Activated effector memory CD4-positive, alpha-beta T cell treated with anti-CD3 and anti-CD28 coated beads, Interleukin-2, amount 50 U/mL, for 16 hours (primary cell): ENCODE measurements at regions not wholly inside any gene's neighbourhood (a gene's known extent, or its start where the extent isn't known, plus 50 kb on each side); places are given as distances from the start of the nearest gene placed in this dataset.

Experiments
- DNase-seq: peaks from one replicate; pipeline ENCODE4 v3.0.0-alpha.2; 2020

DNA sequence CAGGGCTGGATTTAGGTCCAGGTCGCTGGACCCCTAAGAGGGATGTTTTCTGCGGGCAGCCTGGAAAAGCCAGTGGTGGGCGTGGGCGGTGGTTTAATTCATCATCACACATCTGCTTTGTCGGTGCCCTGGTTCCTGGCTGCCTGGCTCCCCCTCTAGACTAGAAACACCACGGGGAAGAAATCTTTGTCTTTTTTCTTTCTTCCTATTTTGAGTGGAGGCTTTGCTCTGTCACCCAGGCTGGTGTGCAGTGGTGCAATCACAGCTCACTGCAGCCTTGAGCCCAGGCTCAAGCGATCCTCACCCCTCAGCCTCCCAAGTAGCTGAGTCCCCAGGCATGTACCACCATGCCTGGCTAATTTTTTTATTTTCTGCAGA, 86.6 kb upstream of the LINC01488 start:
- DNase-seq, result no peak

DNA sequence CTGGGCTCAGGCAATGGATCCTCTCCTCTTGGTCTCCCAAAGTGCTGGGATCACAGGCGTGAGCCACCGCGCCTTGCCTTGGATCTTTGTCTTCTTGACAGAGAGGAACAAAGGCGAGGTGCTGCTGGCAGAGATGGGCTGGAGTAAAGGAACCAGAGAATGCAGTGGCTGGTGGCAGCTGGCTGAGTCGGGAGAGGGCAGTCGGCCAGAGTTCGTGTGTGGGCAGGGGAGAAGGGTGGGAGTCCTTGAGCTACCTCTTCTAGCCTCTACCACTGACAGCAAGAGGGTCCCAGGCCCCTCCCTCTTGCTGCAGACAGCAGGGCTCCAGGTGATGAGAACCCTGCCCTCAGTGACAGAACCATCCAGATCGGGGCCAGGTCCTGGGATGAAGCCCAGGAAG, 86.2 kb upstream of the LINC01488 start:
- DNase-seq, result no peak

DNA sequence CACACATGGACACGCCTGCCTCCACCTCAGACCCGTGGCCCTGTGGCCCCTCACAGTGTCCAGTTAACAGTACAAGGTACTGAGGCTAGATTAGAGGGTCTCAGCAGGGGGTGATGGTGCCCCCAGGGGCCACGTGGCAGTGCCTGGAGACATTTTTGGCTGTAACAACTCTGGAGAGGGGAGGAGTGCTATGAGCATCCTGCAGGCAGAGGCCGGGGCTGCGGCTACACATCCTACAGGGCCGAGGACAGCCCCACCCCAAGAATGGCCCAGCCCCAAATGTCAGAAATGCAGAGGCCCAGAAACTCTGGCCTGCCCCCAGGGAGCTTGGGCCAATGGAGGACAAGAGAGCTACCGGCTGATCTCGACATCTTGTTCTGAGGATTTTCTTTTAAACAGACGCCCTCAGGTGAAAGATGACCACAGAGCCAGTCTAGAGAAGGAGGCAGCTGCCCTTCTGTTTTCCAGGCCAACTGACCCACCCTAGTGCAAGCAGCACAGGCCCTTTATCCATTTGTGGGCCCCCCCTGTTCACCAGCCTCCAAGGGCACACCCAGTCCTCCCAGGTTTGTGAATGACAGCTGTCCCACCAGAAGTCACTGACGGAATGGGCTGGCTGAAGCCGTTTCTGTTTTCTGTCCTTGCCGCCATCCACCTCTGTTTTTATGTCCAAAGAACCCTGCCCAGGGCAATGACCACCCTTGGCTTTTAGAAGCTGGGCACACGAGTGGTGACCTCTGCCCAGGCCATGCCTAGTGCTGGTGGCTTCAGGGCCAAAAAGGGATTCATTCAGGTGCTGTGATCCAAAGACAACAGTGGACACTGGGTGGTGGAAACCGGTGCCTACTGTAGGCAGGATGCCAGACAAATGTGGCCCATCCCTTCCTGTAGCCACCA, 85.2 kb upstream of the LINC01488 start:
- DNase-seq, result no peak

DNA sequence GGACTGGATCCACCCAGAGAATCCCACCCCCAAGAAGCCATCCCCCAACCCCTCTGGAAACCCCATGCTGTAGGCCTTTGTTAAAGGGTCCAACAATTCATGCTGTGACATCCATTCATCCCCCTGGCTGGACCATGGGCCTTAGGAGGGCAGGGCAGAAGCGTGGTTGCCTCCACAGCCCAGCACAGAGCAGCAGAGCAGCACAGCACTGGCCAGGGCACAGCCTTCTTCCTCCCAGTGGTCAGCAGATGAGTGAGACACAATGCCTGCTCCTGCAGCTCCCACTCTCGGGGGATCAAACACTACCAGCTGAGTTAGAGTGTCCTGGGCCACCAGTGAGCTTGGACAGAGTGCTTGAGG, 84.5 kb upstream of the LINC01488 start:
- DNase-seq, result no peak

DNA sequence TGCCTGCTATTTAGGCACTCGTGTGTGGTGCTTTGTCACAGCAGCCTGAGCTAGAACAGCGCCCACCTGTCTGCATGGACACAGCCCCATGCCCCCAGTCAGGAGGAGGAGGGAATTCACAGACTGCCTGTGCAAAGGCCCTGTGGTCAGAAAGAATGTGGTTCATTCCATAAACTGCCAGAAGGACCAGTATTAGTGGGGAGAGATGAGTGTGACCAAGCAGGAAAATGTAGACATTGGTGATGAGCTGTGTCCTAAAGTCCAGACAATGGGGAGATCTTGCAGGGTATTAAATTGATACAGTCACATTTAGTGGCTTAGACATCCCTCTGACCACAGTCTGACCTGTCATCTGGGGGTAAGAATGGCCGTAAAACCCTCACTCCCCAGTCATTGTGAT, 83.7 kb upstream of the LINC01488 start:
- no peak for DNase-seq

DNA sequence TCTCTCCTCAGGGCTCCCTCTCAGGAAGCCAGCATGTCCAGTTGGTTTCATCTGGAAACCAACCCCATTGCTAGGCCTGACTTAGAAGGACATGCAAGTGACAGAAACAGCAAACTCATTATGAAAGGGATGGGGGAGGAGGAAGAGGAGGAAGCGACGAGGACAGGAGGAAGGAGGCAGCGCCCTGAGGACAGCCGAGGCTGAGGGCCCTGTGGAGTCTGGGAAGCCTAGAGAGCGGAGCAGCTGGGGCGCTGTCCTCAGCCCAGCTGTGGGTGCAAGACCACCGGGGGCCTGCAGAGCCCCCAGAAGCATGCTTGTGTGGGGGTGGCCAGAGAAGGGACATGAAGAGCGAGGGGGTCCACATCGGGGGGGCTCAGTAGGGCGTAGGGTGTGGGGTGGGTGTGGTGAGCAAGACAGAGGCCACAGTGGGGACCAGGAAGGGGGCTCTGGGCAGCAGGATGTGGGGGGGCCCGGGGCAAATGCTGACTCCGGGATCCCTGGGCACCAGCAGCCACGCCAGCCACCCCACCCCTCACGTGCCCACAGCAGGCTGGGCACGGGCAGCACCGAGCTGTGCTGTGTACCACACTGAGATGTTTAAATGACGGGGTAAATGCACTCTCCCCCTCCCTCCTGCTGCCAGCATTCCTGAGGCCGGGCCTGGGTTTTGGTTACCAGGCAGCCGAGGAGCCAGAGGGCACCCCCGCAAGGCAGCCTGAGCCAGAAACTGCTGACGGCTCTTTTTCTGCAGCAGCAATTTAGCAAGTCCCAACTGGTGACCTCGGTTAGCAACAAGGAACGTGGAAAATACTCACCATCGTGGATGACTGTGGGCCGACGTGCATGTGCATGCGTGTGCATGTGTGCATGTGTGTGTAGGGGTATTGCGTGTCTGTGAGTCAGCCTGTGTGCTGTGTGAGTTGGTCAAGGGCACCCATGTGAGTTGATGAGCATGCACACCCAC, 82.7 kb upstream of the LINC01488 start:
- no peak for DNase-seq

DNA sequence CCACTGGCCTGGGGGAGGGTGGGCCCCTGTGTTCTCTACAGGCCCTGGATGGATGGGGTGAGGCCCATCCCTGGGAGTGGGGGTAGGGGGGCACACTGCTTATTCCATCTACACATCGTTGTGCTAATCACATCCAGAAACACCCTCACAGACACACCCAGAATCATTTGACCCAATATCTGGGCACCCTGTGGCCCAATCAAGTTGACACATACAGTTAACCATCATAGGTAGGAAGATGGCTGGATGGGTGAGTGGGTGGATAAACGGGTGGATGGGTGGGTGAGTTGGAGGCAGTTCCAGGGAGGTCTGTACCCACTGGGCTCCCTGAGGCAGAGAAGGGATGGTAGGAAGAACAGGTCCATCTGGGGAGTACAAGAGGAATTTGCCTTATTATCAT, 81.3 kb upstream of the LINC01488 start:
- DNase-seq, result peak; percentile 22

DNA sequence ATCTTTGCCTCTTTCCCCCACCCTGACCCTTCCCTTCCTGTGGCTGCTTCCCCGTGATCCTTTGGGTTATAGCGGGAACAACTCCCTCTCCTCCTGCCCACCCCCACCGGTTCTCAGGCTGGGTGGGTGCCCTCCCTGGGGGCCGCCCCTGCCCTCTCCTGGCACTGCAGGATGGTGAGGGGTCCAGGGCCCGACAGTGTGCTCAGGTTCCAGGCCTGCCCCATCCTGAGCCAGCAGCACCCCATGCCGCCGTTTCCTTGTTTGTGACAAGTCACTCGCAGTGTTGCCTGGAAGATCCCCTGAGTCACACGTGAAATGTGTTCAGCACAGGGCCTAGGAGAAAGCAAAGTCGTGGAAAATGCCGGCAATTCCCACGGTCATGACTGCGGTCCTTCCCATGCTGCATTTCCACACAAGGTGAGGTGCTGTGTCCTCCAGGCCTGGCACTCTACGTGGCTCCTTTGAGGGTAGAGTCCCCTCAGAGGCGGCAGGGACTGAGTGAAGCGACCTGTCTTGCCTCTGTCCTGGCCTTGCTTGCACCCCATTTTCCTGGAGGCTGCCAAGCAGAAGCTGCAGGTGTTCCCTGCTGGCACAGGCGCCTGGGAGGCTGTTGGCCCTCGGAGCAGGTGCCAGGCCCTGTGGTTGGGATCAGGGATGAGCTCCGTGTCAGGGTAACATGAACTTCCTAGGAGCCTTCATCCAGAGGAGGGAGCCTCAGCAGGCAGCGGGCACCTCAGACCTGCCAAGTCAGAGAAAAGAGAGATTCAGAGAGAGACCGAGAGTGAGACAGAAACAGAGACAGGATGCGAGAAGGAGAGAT, 80.5 kb upstream of the LINC01488 start:
- peak; percentile 60 for DNase-seq

DNA sequence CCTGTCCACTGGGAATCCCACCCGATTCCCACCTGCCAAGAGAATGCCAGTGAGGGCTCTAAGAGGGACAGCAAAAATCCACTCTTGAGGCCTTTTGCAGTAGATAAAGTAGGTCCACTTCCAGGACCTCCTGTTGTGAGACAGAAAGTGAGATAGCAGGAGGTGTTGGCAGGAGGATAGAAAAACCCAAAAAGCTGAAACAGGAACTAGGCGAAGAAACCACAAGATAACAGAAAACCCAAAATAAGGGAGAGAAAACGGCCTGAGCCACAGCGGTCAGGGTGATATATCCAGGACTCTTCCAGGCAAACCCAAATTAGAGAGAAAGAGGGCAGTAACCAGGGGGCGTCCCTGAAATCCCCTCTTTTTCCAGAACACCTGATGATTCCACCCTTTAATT, 79.7 kb upstream of the LINC01488 start:
- peak; percentile 5 for DNase-seq

DNA sequence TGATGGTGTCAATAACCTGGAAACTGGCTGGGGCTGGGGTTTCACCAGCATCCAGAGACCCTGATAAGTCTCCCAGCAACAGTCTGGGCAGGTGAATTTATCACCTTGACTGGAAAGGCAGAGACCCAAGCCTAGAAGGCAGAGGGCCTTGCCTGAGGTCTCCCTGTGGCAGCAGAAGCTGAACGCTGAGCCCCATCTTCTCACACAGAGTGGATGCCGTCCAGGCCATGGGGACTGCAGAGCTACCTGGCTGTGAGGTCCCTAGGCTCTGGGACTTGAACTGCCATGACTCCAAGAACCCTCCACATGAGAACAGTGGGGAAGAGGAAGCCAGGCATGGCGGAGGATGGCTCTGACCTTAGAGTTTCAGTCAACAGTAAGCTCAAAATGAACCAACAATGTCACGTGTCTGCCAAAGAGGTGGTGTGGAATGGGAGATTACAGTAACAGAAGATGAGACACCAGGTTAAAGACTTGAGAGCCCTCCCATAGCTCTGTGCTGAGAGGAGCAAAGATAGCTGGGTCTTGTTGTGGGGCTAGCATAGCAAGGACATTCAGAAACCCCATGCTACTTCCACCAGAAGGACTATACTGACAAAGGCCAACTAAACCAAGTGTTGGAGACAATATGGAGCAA, 79.1 kb upstream of the LINC01488 start:
- DNase-seq, result peak; percentile 14

DNA sequence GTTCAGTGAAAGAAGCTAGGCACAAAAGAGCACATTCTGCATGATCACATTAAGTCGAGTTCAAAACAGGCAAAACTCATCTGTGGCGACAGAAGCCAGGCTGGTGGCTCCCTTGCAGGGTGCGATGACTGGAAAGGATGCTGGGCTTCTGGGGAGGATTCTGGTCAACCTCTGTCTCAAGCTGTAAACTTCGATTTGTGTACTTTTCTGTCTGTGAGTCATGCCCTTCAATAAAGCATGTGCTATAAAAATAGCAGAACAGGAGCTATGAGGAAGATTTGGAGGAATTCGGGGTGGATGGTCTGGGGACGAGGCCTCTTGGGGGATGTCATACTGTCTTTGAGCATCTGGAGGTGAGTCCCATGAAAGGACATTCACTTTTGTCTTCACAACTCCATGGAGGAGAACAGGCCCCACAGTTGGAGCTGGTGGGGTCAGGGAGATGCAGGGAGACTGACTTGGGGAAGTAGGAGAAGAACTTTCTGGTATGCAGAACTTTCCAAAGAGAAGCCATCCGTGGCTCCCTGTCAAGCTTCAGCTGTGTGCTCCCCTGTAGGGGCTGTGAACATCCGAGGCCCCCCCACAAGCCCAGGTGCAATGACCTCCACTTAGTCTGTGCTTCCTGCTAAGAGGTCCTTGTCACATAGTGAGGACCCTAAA, 77.8 kb upstream of the LINC01488 start:
- no peak for DNase-seq

DNA sequence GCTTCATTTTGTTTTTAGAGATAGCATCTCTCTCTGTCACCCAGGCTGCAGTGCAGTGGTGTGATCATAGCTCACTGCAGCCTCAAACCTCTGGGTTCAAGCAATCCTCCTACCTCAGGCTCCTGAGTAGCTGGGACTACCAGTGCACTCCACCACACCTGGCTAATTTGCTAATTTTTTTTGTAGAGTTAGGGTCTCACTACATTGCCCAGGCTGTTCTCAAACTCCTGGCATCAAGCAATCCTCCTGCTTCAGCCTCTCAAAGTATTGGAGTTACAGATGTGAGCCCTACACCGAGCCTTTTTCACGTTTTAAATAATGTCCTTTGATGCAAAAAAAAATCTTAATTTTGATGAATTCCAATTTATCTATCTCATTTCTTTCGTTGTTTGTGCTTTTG, 75.4 kb upstream of the LINC01488 start:
- no peak for DNase-seq

DNA sequence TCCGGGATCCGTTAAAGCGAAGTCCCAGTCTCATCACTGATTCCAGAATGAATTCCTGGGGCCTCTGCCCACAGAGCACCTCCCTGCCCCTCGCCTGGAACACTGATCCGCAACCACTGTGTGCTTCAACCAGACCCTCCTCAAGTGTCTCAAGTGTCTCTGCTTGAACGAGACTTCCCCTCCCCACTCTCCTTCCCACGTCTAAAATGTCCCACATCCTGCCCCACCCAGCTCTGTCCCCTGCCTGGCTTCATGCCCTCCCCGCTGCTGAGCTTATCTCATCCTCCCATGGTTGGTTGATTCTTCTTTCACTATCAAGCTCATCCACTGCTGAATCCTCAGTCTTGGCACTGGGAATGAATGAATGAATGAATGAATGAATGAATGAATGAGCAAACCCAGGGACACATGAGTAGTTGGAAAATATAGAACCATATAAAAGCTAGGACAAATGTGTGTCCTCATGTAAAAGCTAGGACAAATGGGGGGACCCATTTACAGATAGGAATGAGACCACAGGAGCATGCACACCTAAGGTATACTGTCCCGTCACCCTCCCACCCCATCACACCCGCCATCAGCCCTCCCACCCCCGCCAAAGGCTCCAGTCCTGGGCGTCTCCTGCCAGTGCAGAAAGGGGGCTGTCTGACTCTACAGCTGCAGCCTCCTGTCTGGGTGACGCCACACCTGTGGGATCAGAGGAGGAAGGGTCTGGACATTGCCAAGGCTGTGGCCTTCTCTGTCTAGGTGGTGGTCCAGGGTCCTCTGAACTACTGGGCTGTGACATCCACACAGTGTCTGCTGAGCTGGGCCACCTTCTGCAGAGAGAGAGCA, 71.4 kb upstream of the LINC01488 start:
- DNase-seq, result no peak

DNA sequence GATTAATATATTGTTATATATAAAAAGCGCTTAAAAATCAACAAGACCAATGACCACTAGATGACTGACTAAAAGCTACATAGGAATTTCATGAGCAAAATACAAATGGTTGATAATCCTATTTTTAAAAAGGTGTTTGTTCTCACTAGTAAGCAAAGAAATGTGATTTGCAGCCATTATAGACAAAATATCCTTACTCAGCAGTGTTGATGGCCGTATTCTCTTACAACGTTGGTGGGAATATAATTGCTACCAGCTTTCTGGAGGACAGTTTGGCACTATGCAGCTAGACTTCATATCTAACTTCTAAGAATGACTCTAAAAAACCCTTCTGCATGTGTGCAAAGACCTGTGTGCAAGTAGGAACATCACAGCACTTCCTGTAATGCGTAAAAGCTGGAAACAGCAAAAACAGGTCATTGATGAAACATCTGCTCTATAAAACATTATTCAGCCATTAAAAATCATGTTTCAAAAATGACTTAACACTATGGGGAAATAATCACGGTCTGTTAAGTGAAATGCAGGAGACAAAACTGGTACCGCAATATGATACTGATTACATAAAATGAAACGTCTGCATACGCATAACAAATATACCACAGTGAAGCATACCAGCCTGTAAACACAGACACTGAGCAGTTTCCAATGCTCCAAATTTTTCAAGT, 70.1 kb upstream of the LINC01488 start:
- no peak for DNase-seq

DNA sequence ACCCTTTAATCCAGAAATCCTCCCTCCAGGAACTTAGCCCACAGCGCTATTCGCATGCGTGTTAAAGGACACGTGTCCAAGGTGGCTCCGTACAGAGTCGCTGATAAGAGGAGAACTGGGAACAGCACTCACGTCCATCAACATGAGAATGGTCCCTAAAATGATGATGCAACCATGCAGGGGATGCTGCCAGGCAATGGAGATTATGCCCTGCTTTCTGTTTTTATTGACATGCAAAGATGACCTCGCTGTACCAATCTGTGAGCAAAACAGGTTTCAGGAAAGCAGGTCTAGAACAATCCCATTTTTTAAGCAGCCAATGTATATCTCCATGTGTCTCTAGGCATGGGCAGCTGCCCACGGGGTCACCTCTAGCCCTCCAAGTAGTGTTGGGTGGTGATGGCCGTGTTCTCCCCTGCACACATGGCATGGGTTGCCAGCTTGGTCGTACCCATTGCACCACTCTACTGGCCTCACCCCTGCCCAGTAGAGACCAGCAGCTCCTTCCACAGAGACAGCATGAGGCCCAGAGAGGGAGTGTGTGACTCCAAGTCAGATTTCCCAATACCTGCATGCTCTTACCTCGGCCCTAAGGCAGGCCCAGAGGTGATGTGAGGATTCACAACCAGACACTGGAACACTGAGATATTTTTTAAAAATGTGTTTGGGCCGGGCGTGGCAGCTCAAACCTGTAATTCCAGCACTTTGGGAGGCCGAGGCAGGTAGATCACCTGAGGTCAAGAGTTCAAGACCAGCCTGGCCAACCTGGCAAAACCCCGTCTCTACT, 68.3 kb upstream of the LINC01488 start:
- DNase-seq, result no peak

DNA sequence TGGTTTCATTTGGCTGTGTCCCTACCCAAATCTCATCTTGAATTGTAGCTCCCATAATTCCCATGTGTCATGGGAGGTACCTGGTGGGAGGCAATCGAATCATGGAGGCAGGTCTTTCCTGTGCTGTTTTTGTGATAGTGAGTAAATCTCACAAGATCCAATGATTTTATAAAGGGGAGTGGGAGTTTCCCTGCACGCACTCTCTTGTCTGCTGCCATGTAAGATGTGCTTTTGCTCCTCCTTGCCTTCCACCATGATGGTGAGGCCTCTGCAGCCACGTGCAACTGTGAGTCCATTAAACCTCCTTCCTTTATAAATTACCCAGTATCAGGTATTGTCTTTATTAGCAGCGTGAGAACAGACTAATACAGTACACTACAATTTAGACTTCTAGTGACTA, 67.5 kb upstream of the LINC01488 start:
- DNase-seq, result no peak

DNA sequence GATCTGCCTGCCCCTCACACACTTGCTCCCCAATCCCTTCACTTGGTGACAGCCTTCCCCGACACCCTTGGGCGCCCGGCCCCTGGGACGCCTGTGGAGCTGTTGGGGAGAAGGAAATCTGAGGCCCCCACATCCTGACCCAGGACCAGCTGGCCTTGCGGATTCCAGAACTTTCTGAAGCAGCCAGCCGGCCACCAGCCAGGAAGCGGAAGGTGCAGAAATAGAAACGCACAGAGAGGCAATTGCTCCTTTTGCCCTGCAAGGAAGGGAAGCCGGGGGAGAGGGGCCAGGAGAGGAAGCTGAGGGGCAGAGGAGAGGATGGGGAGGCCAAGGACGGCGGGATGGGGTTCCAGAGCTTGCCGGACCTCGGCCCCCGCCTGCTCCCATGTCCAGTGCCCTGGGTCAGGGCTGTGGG, 66.7 kb upstream of the LINC01488 start:
- no peak for DNase-seq

DNA sequence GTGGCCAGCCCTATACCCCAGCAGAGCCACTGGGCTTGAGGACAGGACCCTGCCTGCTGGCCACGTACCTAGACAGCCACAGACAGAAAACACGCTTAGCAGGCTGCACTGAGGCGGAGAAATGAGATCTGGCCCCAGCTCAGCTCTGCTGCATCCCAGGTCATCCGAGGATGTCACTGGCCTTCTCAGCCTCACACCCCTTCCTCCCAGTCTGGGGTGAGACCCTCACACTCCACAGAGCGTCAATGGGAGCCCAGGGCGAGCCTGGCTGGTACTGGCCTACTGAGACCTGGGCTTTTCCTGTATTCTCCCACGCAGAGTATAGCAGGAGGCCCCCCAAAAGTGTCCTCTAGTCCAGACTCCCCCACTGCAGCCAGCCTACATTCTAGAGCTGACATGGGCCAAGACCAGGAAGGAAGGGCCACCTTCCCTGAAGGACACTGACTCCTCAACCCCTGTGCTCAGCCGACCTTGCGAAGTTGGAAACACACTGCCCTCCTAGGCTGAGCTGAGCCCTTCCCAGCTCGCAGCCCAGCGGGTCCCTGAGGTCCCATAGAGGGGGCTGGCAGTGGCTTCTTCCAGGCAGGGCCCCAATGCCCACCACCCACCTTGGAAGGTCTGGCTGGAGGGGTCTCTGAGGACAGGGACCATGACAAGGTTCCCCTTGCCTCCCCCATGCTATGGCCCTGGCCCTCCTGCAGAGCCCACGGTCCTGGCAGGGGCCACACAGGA, 65.9 kb upstream of the LINC01488 start:
- no peak for DNase-seq

DNA sequence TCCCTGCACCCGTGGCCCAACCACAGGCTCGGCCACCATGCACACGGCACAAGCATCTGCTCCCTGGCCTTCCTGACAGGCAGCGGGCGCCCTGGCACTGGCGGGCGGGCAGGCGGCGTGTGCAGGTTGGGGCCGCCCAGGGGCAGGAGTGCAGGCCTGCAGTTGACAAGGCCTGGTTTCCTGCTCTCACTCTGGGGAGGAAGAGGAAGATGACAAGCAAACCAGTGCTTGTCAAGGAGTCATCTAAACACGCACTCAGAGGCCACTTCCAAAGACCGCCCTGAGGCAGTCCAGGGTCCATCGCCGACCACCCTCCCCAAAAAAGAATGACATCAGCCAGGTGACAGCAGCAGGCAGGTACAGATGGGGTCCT, 65.3 kb upstream of the LINC01488 start:
- no peak for DNase-seq
